ENCODE measurements at regions not wholly inside any gene's neighbourhood (a gene's known extent, or its start where the extent isn't known, plus 50 kb on each side); places are given as distances from the start of the nearest gene placed in this dataset.
"Not testable (repeated sequence)": the region's sequence is repeated elsewhere in the genome, so short reads cannot be mapped to it uniquely, and the experiment has no call there.

GRCh38 chr22:25335276-25335675 lies 115.8 kb downstream of the CRYBB2 start:
- not testable (repeated sequence) for TF ChIP-seq CTCF, POLR2A (IDR thresholded peaks at IDR 0.05)
